Upper lobe of right lung (tissue), 1 donor: ENCODE measurements at regions not wholly inside any gene's neighbourhood (a gene's known extent, or its start where the extent isn't known, plus 50 kb on each side); places are given as distances from the start of the nearest gene placed in this dataset.
A peak's percentile ranks its signal among the peaks of the same experiment; 100 is the strongest.

Experiments used
- ATAC-seq: fragments of 200-7000 bp; cut with Tn5 transposase; one replicate; pipeline ENCODE4 v1.9.1; 2020; ENCODE audit warnings: mild to moderate bottlenecking, moderate library complexity
- DNase-seq: peaks from one replicate; pipeline ENCODE4 v3.0.0-alpha.2; 2020
- H3K27ac ChIP-seq: fragments of 200-600 bp; one replicate; pipeline ENCODE4 v1.8.0; 2022
- H3K27me3 ChIP-seq: fragments of 200-600 bp; one replicate; pipeline ENCODE4 v1.8.0; 2022; ENCODE audit warnings: mild to moderate bottlenecking
- H3K36me3 ChIP-seq: fragments of 200-600 bp; one replicate; pipeline ENCODE4 v1.8.0; 2022
- H3K4me1 ChIP-seq: fragments of 200-600 bp; one replicate; pipeline ENCODE4 v1.8.0; 2022
- H3K4me3 ChIP-seq: fragments of 200-600 bp; one replicate; pipeline ENCODE4 v1.8.0; 2022; ENCODE audit warnings: mild to moderate bottlenecking
- H3K9me3 ChIP-seq: fragments of 200-600 bp; one replicate; pipeline ENCODE4 v1.8.0; 2022
- CTCF ChIP-seq: fragments of 200-600 bp; IDR thresholded peaks from one replicate; pipeline ENCODE4 v1.8.0; 2022; ENCODE audit warnings: antibody characterized with exemption
- intact Hi-C: fragments of 100-400 bp; cut with DNase I; formaldehyde crosslinking; loops from one replicate; pipeline ENCODE4 v1.11.0; 2022
- donor health status: DM: no; HTN: yes; CAD: no; lungs with severe emphysema.

GRCh38 chr5:130290219-130290618, 386.0 kb downstream of the CHSY3 start:
- intact Hi-C loops: no loop called here
- H3K4me3 ChIP-seq: no peak overlapping the region
- DNase-seq (no peak), ATAC-seq (no peak)
- H3K4me1 ChIP-seq: no peaks in the 10 kb centered on the region
- no peak for TF ChIP-seq CTCF
- no peaks in the 10 kb centered on the region for H3K36me3 ChIP-seq
- H3K27me3 ChIP-seq: no peaks in the 10 kb centered on the region
- H3K27ac ChIP-seq: no peak overlapping the region
- H3K9me3 ChIP-seq: no peaks in the 10 kb centered on the region

- ATAC-seq (peak; percentile 66), DNase-seq (no peak)
- Histone ChIP-seq H3K36me3 (no peaks in the 10 kb centered on the region), H3K9me3 (no peaks in the 10 kb centered on the region), H3K4me3 (no peak overlapping the region), H3K27ac (no peak overlapping the region), H3K4me1 (no peaks in the 10 kb centered on the region), H3K27me3 (no peaks in the 10 kb centered on the region)
- no peak for TF ChIP-seq CTCF
- intact Hi-C loops: no loop called here
These were observed 385.1 kb downstream of the CHSY3 start for GRCh38 chr5:130289132-130290088.

- Histone ChIP-seq H3K27ac (no peak overlapping the region), H3K9me3 (no peaks in the 10 kb centered on the region), H3K27me3 (no peaks in the 10 kb centered on the region), H3K36me3 (no peaks in the 10 kb centered on the region), H3K4me3 (no peak overlapping the region), H3K4me1 (no peaks in the 10 kb centered on the region)
- TF ChIP-seq CTCF: no peak
- DNase-seq (no peak), ATAC-seq (no peak)
- intact Hi-C loops: no loop called here
These were observed 383.2 kb downstream of the CHSY3 start for GRCh38 chr5:130287438-130287837.

- Histone ChIP-seq H3K4me3 (no peak overlapping the region), H3K36me3 (no peaks in the 10 kb centered on the region), H3K27ac (no peak overlapping the region), H3K4me1 (no peaks in the 10 kb centered on the region), H3K9me3 (no peaks in the 10 kb centered on the region), H3K27me3 (no peaks in the 10 kb centered on the region)
- ATAC-seq (no peak), DNase-seq (no peak)
- TF ChIP-seq CTCF: no peak
- intact Hi-C loops: no loop called here
These were observed 382.7 kb downstream of the CHSY3 start for GRCh38 chr5:130286971-130287370.

- no peaks in the 10 kb centered on the region for H3K9me3 ChIP-seq
- no peaks in the 10 kb centered on the region for H3K4me1 ChIP-seq
- no peak for ATAC-seq
- no peaks in the 10 kb centered on the region for H3K27me3 ChIP-seq
- DNase-seq: no peak
- TF ChIP-seq CTCF: no peak
- H3K27ac ChIP-seq: no peak overlapping the region
- intact Hi-C loops: no loop called here
- no peak overlapping the region for H3K4me3 ChIP-seq
- H3K36me3 ChIP-seq: no peaks in the 10 kb centered on the region
These were observed 377.8 kb downstream of the CHSY3 start for GRCh38 chr5:130282049-130282448.
